ENCODE measurements at regions not wholly inside any gene's neighbourhood (a gene's known extent, or its start where the extent isn't known, plus 50 kb on each side); places are given as distances from the start of the nearest gene placed in this dataset.

DNA sequence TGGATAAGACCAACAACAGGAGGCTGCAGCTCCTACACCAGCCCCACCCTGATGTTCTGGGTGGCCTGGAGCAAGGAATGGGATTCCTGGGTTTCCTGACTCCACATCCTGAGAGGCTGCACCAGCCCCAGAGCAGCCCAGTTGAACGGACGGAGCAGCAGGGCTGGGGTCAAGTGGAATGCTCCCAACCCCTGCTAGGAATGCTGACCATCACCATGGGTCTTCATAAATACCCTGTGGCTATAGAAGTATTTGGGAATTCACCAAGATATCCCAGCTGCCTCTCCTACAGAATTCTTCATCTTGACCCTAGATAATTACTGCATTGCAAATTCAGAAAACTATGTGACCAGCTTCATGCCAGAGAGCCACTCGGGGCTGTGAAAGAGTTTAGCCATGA is 180.3 kb downstream of the THBS2 start:
- no peaks in the 10 kb centered on the region for H3K79me2 ChIP-seq (ENCODE audit: control insufficient read depth, insufficient read depth, low read length)
- H3K27ac Mint-ChIP-seq, result no peak overlapping the region
- no peak overlapping the region for H3K4me3 Mint-ChIP-seq
- H3K27ac ChIP-seq (ENCODE audit: low read length in 2 of 2), result no peak overlapping the region
- WGBS (ENCODE audit: insufficient coverage), result 94% methylated on average over 3 of the region's 3 CpGs
- no peak overlapping the region for H3K4me2 ChIP-seq (replicated peaks; ENCODE audit: low read depth, low read length, poor library complexity, severe bottlenecking)
- H3K36me3 ChIP-seq (replicated peaks in 1 of 2; ENCODE audit: control extremely low read depth in 1 of 2, control insufficient read depth in 1 of 2, extremely low read depth in 1 of 2, insufficient read depth in 2 of 2, low read length in 1 of 2), result no peaks in the 10 kb centered on the region
- H3K4me1 ChIP-seq (ENCODE audit: control insufficient read depth in 2 of 2, insufficient read depth in 2 of 2, low read length in 2 of 2), result no peaks in the 10 kb centered on the region
- intact Hi-C loops (cut with micrococcal nuclease), result no loop called here
- H3K9ac ChIP-seq (ENCODE audit: low read length), result no peak overlapping the region
- H3K4me3 ChIP-seq (ENCODE audit: control extremely low read depth in 1 of 5, extremely low read depth in 1 of 5, insufficient read depth in 1 of 5, low read depth in 2 of 5, low read length in 4 of 5), result no peak overlapping the region
- no peaks in the 10 kb centered on the region for H4K20me1 ChIP-seq (ENCODE audit: control insufficient read depth, insufficient read depth, low read length, poor library complexity, severe bottlenecking)
- ChIA-PET CTCF (no interaction called here), POLR2A (no interaction called here)
- H2AFZ ChIP-seq (ENCODE audit: insufficient read depth, low read depth, low read length, poor library complexity, severe bottlenecking), result no peak overlapping the region
- no peaks in the 10 kb centered on the region for H3K9me3 Mint-ChIP-seq (ENCODE audit: insufficient read depth)
- no peaks in the 10 kb centered on the region for H3K27me3 ChIP-seq (replicated peaks in 1 of 4; ENCODE audit: control extremely low read depth in 1 of 4, control insufficient read depth in 3 of 4, insufficient read depth in 4 of 4, low read length in 3 of 4)
- ATAC-seq (ENCODE audit: low read depth) (no peak), DNase-seq (no peak)
- no peaks in the 10 kb centered on the region for H3K4me1 Mint-ChIP-seq
- no peaks in the 10 kb centered on the region for H3K27me3 Mint-ChIP-seq
- H3K9me3 ChIP-seq (ENCODE audit: control extremely low read depth in 1 of 3, control insufficient read depth in 2 of 3, insufficient read depth in 1 of 3, low read length in 2 of 3), result peaks cover 0 to 10% (median 0%) of the 10 kb centered on the region in 3 donors
- TF ChIP-seq EZH2 (IDR thresholded peaks at IDR 0.05; ENCODE audit: borderline replicate concordance, insufficient read depth, low read depth, low read length, poor library complexity, severe bottlenecking), result no peak
- TF ChIP-seq CTCF (IDR thresholded peaks at IDR 0.05), result no peak

GRCh38 chr6:169072127-169073042 is 181.3 kb downstream of the THBS2 start:
- no peak overlapping the region for H3K4me3 ChIP-seq (ENCODE audit: control extremely low read depth in 1 of 5, extremely low read depth in 1 of 5, insufficient read depth in 1 of 5, low read depth in 2 of 5, low read length in 4 of 5)
- Mint-ChIP-seq H3K4me1 (no peaks in the 10 kb centered on the region), H3K27me3 (no peaks in the 10 kb centered on the region), H3K27ac (no peak overlapping the region), H3K9me3 (ENCODE audit: insufficient read depth) (peaks cover under 1% of the 10 kb centered on the region), H3K4me3 (no peak overlapping the region)
- 87% methylated on average over 22 of the region's 23 CpGs for WGBS (ENCODE audit: insufficient coverage)
- H3K36me3 ChIP-seq (replicated peaks in 1 of 2; ENCODE audit: control extremely low read depth in 1 of 2, control insufficient read depth in 1 of 2, extremely low read depth in 1 of 2, insufficient read depth in 2 of 2, low read length in 1 of 2), result no peaks in the 10 kb centered on the region
- no peaks in the 10 kb centered on the region for H3K27me3 ChIP-seq (replicated peaks in 1 of 4; ENCODE audit: control extremely low read depth in 1 of 4, control insufficient read depth in 3 of 4, insufficient read depth in 4 of 4, low read length in 3 of 4)
- no peaks in the 10 kb centered on the region for H3K79me2 ChIP-seq (ENCODE audit: control insufficient read depth, insufficient read depth, low read length)
- no peaks in the 10 kb centered on the region for H4K20me1 ChIP-seq (ENCODE audit: control insufficient read depth, insufficient read depth, low read length, poor library complexity, severe bottlenecking)
- H3K4me1 ChIP-seq (ENCODE audit: control insufficient read depth in 2 of 2, insufficient read depth in 2 of 2, low read length in 2 of 2), result no peaks in the 10 kb centered on the region
- no peak overlapping the region for H3K9ac ChIP-seq (ENCODE audit: low read length)
- ChIA-PET CTCF (no interaction called here), POLR2A (no interaction called here)
- H2AFZ ChIP-seq (ENCODE audit: insufficient read depth, low read depth, low read length, poor library complexity, severe bottlenecking), result no peak overlapping the region
- DNase-seq, result no peak
- ATAC-seq (ENCODE audit: low read depth), result no peak
- H3K4me2 ChIP-seq (replicated peaks; ENCODE audit: low read depth, low read length, poor library complexity, severe bottlenecking), result no peak overlapping the region
- intact Hi-C loops (cut with micrococcal nuclease), result no loop called here
- TF ChIP-seq CTCF (IDR thresholded peaks at IDR 0.05) (no peak), EZH2 (IDR thresholded peaks at IDR 0.05; ENCODE audit: borderline replicate concordance, insufficient read depth, low read depth, low read length, poor library complexity, severe bottlenecking) (no peak)
- no peak overlapping the region for H3K27ac ChIP-seq (ENCODE audit: low read length in 2 of 2)
- peaks cover 0 to 10% (median 0%) of the 10 kb centered on the region in 3 donors for H3K9me3 ChIP-seq (ENCODE audit: control extremely low read depth in 1 of 3, control insufficient read depth in 2 of 3, insufficient read depth in 1 of 3, low read length in 2 of 3)

Measured in B cell (primary cell).